Gastrocnemius medialis (tissue), 4 donors: ENCODE measurements at regions not wholly inside any gene's neighbourhood (a gene's known extent, or its start where the extent isn't known, plus 50 kb on each side); places are given as distances from the start of the nearest gene placed in this dataset.

Experiments used
- POLR2A ChIP-seq, 2 donors: fragments of 450-650 bp; IDR thresholded peaks; one replicate each; pipeline ENCODE4 v1.6.1; 2017; ENCODE audit warnings: antibody characterized with exemption in 2 of 2, mild to moderate bottlenecking in 2 of 2, moderate library complexity in 2 of 2
- TF ChIP-seq, protein P1 (sequence below), 5 experiments: fragments of 450-650 bp in 3 of 5; fragments of 200-600 bp in 2 of 5; sonication (generic) in 2 of 5; IDR thresholded peaks in 4 of 5; conservative IDR thresholded peaks in 1 of 5; 1 replicate in 4 of 5; 2 replicates in 1 of 5; pipeline ENCODE4 v1.5.1; 2016 to 2019; ENCODE audit warnings: antibody characterized with exemption in 5 of 5, mild to moderate bottlenecking in 3 of 5, moderate library complexity in 3 of 5

- TF ChIP-seq, protein P1, sequence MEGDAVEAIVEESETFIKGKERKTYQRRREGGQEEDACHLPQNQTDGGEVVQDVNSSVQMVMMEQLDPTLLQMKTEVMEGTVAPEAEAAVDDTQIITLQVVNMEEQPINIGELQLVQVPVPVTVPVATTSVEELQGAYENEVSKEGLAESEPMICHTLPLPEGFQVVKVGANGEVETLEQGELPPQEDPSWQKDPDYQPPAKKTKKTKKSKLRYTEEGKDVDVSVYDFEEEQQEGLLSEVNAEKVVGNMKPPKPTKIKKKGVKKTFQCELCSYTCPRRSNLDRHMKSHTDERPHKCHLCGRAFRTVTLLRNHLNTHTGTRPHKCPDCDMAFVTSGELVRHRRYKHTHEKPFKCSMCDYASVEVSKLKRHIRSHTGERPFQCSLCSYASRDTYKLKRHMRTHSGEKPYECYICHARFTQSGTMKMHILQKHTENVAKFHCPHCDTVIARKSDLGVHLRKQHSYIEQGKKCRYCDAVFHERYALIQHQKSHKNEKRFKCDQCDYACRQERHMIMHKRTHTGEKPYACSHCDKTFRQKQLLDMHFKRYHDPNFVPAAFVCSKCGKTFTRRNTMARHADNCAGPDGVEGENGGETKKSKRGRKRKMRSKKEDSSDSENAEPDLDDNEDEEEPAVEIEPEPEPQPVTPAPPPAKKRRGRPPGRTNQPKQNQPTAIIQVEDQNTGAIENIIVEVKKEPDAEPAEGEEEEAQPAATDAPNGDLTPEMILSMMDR (IDR thresholded peaks at IDR 0.05 in 4 of 5, conservative IDR thresholded peaks at IDR 0.05 in 1 of 5), result peak; percentile 12 to 52 (median 41)
- peak; percentile 76 to 83 for TF ChIP-seq POLR2A (IDR thresholded peaks at IDR 0.05)
Measured at GRCh38 chrX:55160685-55161552, 59.2 kb upstream of the PAGE5 start.
